Bronchial epithelial cell (primary cell): ENCODE measurements at regions not wholly inside any gene's neighbourhood (a gene's known extent, or its start where the extent isn't known, plus 50 kb on each side); places are given as distances from the start of the nearest gene placed in this dataset.

Source experiments
- DNase-seq: peaks from one replicate; pipeline ENCODE4 v3.0.0-alpha.2; 2010; ENCODE audit warnings: low read depth
- FAIRE-seq: peaks from 2 replicates; lab custom pipeline; 2011; peaks lifted over from hg19 to GRCh38; lab: Jason Lieb, UNC
- H3K27me3 ChIP-seq: 2 replicates; pipeline ENCODE4 v1.5.1; 2011; ENCODE audit warnings: low read length; ENCODE audit not compliant: control insufficient read depth, insufficient read depth
- H3K36me3 ChIP-seq: 2 replicates; pipeline ENCODE4 v1.5.1; 2011; ENCODE audit warnings: low read length; ENCODE audit not compliant: control insufficient read depth, insufficient read depth
- H3K4me3 ChIP-seq: 2 replicates; pipeline ENCODE4 v1.5.1; 2011; ENCODE audit warnings: mild to moderate bottlenecking, low read depth, low read length, control low read depth
- CTCF ChIP-seq: IDR thresholded peaks from 2 replicates; pipeline ENCODE4 v1.5.1; 2011; ENCODE audit warnings: mild to moderate bottlenecking, moderate library complexity, low read length, control low read depth, inconsistent platforms; ENCODE audit not compliant: insufficient read depth, severe bottlenecking

- no peak for DNase-seq
- no peaks in the 10 kb centered on the region for H3K27me3 ChIP-seq
- TF ChIP-seq CTCF: no peak
- no peaks in the 10 kb centered on the region for H3K36me3 ChIP-seq
- no peak overlapping the region for H3K4me3 ChIP-seq
- no peak for FAIRE-seq
These were observed 84.6 kb upstream of the NAV3 start for GRCh38 chr12:77746096-77746495.

- DNase-seq (no peak), FAIRE-seq (no peak)
- no peaks in the 10 kb centered on the region for H3K36me3 ChIP-seq
- no peak for TF ChIP-seq CTCF
- H3K4me3 ChIP-seq: no peak overlapping the region
- H3K27me3 ChIP-seq: no peaks in the 10 kb centered on the region
These were observed 85.1 kb upstream of the NAV3 start for GRCh38 chr12:77745624-77746023.

- DNase-seq (peak; percentile 56), FAIRE-seq (no peak)
- no peak for TF ChIP-seq CTCF
- no peaks in the 10 kb centered on the region for H3K27me3 ChIP-seq
- H3K36me3 ChIP-seq: no peaks in the 10 kb centered on the region
- no peak overlapping the region for H3K4me3 ChIP-seq
These were observed 88.1 kb upstream of the NAV3 start for GRCh38 chr12:77742631-77743030.

GRCh38 chr12:77741974-77742517 lies 88.6 kb upstream of the NAV3 start:
- Histone ChIP-seq H3K36me3 (no peaks in the 10 kb centered on the region), H3K27me3 (no peaks in the 10 kb centered on the region), H3K4me3 (no peak overlapping the region)
- TF ChIP-seq CTCF: no peak
- FAIRE-seq (no peak), DNase-seq (no peak)

GRCh38 chr12:77736219-77736965 lies 94.3 kb upstream of the NAV3 start:
- H3K27me3 ChIP-seq: no peaks in the 10 kb centered on the region
- DNase-seq (no peak), FAIRE-seq (no peak)

More at GRCh38 chr12:77736219-77736965, 94.3 kb upstream of the NAV3 start:
- TF ChIP-seq CTCF: no peak
- Histone ChIP-seq H3K4me3 (no peak overlapping the region), H3K36me3 (no peaks in the 10 kb centered on the region)
